ENCODE measurements at regions not wholly inside any gene's neighbourhood (a gene's known extent, or its start where the extent isn't known, plus 50 kb on each side); places are given as distances from the start of the nearest gene placed in this dataset.
A peak's percentile ranks its signal among the peaks of the same experiment; 100 is the strongest.

DNA sequence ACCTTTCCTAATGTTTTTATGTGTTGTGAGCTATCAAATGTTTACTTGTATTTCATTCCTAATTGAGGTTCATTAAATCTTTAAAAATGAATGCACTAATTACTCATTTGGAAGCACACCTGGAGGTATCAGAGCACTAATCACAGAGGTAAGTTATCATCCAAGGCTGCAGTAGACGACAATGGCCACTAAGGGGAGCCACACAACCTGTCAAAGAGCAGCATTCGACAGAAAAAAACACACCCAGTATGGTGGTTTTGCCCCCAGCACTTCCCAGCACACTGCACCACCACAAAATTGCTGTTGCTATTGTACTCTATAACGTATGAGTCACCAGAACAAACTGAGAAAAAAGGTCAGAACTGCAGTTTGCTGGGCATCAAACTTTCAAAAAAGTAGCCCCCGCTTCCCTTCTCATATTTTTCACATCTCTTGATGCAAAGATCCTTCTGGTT, 205.9 kb upstream of the IGF1R start:
- no TSS peak for BruUV-seq (replicated peaks)
- peak; percentile 57 for DNase-seq (ENCODE audit: low spot score)
- Histone ChIP-seq H3K4me1 (ENCODE audit: insufficient read depth, low read length, poor library complexity, severe bottlenecking) (no peaks in the 10 kb centered on the region), H3K9me3 (ENCODE audit: low read length) (no peaks in the 10 kb centered on the region), H3K9me2 (ENCODE audit: insufficient read depth, low read length) (no peaks in the 10 kb centered on the region), H3K4me2 (ENCODE audit: low read length) (no peak overlapping the region; the same call in 1 of the 2 replicates), H3K4me3 (ENCODE audit: low read depth, low read length, poor library complexity, severe bottlenecking) (no peak overlapping the region), H3K79me2 (ENCODE audit: insufficient read depth, low read depth, low read length) (no peaks in the 10 kb centered on the region), H3K27ac (ENCODE audit: low read depth, low read length, poor library complexity, severe bottlenecking) (no peak overlapping the region), H4K20me1 (ENCODE audit: insufficient read depth, low read length) (no peaks in the 10 kb centered on the region), H2AFZ (ENCODE audit: low read length) (peak overlapping the region; percentile 41; the same call in 1 of the 2 replicates), H3K36me3 (ENCODE audit: insufficient read depth, low read length) (no peaks in the 10 kb centered on the region)
- ChIA-PET CTCF (ENCODE audit: unreplicated experiment) (no interaction called here), POLR2A (no interaction called here)
- no peak for TF ChIP-seq EZH2phosphoT487 (IDR thresholded peaks at IDR 0.05; ENCODE audit: borderline replicate concordance, low read depth, low read length)
- TF ChIP-seq, protein P1, sequence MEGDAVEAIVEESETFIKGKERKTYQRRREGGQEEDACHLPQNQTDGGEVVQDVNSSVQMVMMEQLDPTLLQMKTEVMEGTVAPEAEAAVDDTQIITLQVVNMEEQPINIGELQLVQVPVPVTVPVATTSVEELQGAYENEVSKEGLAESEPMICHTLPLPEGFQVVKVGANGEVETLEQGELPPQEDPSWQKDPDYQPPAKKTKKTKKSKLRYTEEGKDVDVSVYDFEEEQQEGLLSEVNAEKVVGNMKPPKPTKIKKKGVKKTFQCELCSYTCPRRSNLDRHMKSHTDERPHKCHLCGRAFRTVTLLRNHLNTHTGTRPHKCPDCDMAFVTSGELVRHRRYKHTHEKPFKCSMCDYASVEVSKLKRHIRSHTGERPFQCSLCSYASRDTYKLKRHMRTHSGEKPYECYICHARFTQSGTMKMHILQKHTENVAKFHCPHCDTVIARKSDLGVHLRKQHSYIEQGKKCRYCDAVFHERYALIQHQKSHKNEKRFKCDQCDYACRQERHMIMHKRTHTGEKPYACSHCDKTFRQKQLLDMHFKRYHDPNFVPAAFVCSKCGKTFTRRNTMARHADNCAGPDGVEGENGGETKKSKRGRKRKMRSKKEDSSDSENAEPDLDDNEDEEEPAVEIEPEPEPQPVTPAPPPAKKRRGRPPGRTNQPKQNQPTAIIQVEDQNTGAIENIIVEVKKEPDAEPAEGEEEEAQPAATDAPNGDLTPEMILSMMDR (conservative IDR thresholded peaks at IDR 0.05; ENCODE audit: low read length): peak; percentile 87
- intact Hi-C loops (cut with micrococcal nuclease; ENCODE audit: unreplicated experiment): loop anchor here (2.0 to 5.0 kb wide), 3 partner anchors 215 to 770 kb away; no protein-coding TSS in a partner anchor

DNA sequence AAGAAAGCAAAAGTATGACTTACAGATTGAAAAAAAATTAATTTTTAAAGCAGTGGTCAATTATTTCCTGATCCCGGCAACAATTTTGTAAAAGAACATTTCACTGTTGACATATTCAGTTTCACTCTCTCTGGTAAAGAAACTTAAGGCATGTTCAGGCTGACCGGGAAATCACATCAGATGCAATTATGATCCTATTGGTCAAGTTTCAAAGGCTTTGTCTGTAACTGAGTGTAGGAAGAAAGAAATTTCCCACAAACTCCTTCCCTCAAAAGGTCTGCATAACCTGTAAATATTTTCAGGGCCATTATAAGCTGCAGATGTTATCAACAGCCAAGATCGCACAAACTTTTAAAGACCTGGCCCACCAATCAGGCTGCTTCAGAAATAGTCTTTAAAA, 205.4 kb upstream of the IGF1R start:
- no TSS peak for BruUV-seq (replicated peaks)

GRCh38 chr15:98443526-98443925, 204.8 kb upstream of the IGF1R start:
- TF ChIP-seq EZH2phosphoT487 (IDR thresholded peaks at IDR 0.05; ENCODE audit: borderline replicate concordance, low read depth, low read length): no peak
- TF ChIP-seq, protein P1 (conservative IDR thresholded peaks at IDR 0.05; ENCODE audit: low read length): no peak
- Histone ChIP-seq H3K4me1 (ENCODE audit: insufficient read depth, low read length, poor library complexity, severe bottlenecking) (no peaks in the 10 kb centered on the region), H3K27ac (ENCODE audit: low read depth, low read length, poor library complexity, severe bottlenecking) (no peak overlapping the region), H4K20me1 (ENCODE audit: insufficient read depth, low read length) (no peaks in the 10 kb centered on the region), H2AFZ (ENCODE audit: low read length) (no peak overlapping the region), H3K9me3 (ENCODE audit: low read length) (no peaks in the 10 kb centered on the region), H3K9me2 (ENCODE audit: insufficient read depth, low read length) (no peaks in the 10 kb centered on the region), H3K4me3 (ENCODE audit: low read depth, low read length, poor library complexity, severe bottlenecking) (no peak overlapping the region), H3K36me3 (ENCODE audit: insufficient read depth, low read length) (no peaks in the 10 kb centered on the region), H3K4me2 (ENCODE audit: low read length) (no peak overlapping the region), H3K79me2 (ENCODE audit: insufficient read depth, low read depth, low read length) (no peaks in the 10 kb centered on the region)
- no peak for DNase-seq (ENCODE audit: low spot score)
- intact Hi-C loops (cut with micrococcal nuclease; ENCODE audit: unreplicated experiment): loop anchor here (2.0 to 5.0 kb wide), 3 partner anchors 214 to 769 kb away; no protein-coding TSS in a partner anchor
- ChIA-PET CTCF (ENCODE audit: unreplicated experiment) (no interaction called here), POLR2A (no interaction called here)
- no TSS peak for BruUV-seq (replicated peaks)

More for the DNA sequence above, 205.4 kb upstream of the IGF1R start:
- ChIA-PET POLR2A (no interaction called here), CTCF (ENCODE audit: unreplicated experiment) (no interaction called here)
- DNase-seq (ENCODE audit: low spot score): no peak
- peak overlapping the region; percentile 41; the same call in 1 of the 2 replicates for H2AFZ ChIP-seq (ENCODE audit: low read length)
- intact Hi-C loops (cut with micrococcal nuclease; ENCODE audit: unreplicated experiment): loop anchor here (2.0 to 5.0 kb wide), 3 partner anchors 214 to 769 kb away; no protein-coding TSS in a partner anchor
- TF ChIP-seq EZH2phosphoT487 (IDR thresholded peaks at IDR 0.05; ENCODE audit: borderline replicate concordance, low read depth, low read length): no peak
- TF ChIP-seq, protein P1 (conservative IDR thresholded peaks at IDR 0.05; ENCODE audit: low read length): no peak
- H3K27ac ChIP-seq (ENCODE audit: low read depth, low read length, poor library complexity, severe bottlenecking): no peak overlapping the region
- H3K79me2 ChIP-seq (ENCODE audit: insufficient read depth, low read depth, low read length): no peaks in the 10 kb centered on the region
- no peaks in the 10 kb centered on the region for H3K4me1 ChIP-seq (ENCODE audit: insufficient read depth, low read length, poor library complexity, severe bottlenecking)
- H3K4me3 ChIP-seq (ENCODE audit: low read depth, low read length, poor library complexity, severe bottlenecking): no peak overlapping the region
- H3K9me3 ChIP-seq (ENCODE audit: low read length): no peaks in the 10 kb centered on the region
- H3K36me3 ChIP-seq (ENCODE audit: insufficient read depth, low read length): no peaks in the 10 kb centered on the region
- H3K4me2 ChIP-seq (ENCODE audit: low read length): no peak overlapping the region
- H3K9me2 ChIP-seq (ENCODE audit: insufficient read depth, low read length): no peaks in the 10 kb centered on the region
- no peaks in the 10 kb centered on the region for H4K20me1 ChIP-seq (ENCODE audit: insufficient read depth, low read length)
